Transverse colon (tissue), 4 donors: ENCODE measurements at regions not wholly inside any gene's neighbourhood (a gene's known extent, or its start where the extent isn't known, plus 50 kb on each side); places are given as distances from the start of the nearest gene placed in this dataset.
"Not testable (repeated sequence)": the region's sequence is repeated elsewhere in the genome, so short reads cannot be mapped to it uniquely, and the experiment has no call there.

Experiments
- DNase-seq: peaks from one replicate; pipeline ENCODE4 v3.0.0-alpha.2; 2019
- H3K27ac ChIP-seq, 4 donors: fragments of 200-600 bp; sonication (generic); 2 replicates each; pipeline ENCODE4 v1.5.1; 2016 to 2018; ENCODE audit warnings: inconsistent platforms in 4 of 4
- H3K27me3 ChIP-seq: fragments of 200-600 bp; sonication (generic); 2 replicates; pipeline ENCODE4 v1.5.1; 2017; ENCODE audit warnings: inconsistent platforms
- H3K36me3 ChIP-seq, 4 donors: fragments of 200-600 bp; sonication (generic); 2 replicates each; pipeline ENCODE4 v1.5.1; 2017 to 2019; ENCODE audit warnings: inconsistent platforms in 4 of 4
- H3K4me1 ChIP-seq, 4 donors: fragments of 200-600 bp; sonication (generic); 2 replicates each; pipeline ENCODE4 v1.5.1; 2017 to 2020; ENCODE audit warnings: inconsistent platforms in 4 of 4
- H3K4me3 ChIP-seq, 4 donors: fragments of 200-600 bp; sonication (generic); 1 replicate in 1 of 4; 2 replicates in 3 of 4; pipeline versions ENCODE4 v1.5.1 to v1.6.1; 2017 to 2019; ENCODE audit warnings: inconsistent platforms in 4 of 4
- H3K9me3 ChIP-seq, 2 donors: fragments of 200-600 bp; sonication (generic); 2 replicates each; pipeline ENCODE4 v1.5.1; 2017 to 2019; ENCODE audit warnings: inconsistent platforms in 2 of 2
- EP300 ChIP-seq: sonication (generic); formaldehyde crosslinking; IDR thresholded peaks from one replicate; pipeline ENCODE4 v1.6.1; 2017; ENCODE audit warnings: antibody characterized with exemption, low read depth
- POLR2A ChIP-seq: fragments of 450-650 bp; IDR thresholded peaks from one replicate; pipeline ENCODE4 v1.6.1; 2016; ENCODE audit warnings: antibody characterized with exemption, mild to moderate bottlenecking, moderate library complexity
- POLR2AphosphoS5 ChIP-seq, 3 donors: sonication (generic); formaldehyde crosslinking; IDR thresholded peaks; one replicate each; pipeline ENCODE4 v1.6.1; 2016; ENCODE audit warnings: antibody characterized with exemption in 3 of 3
- WGBS, 2 donors: methylation state at CpG; one replicate each; pipeline ENCODE4 v1.1.5; 2018; ENCODE audit warnings: low coverage in 1 of 2; 5-methylcytosine and 5-hydroxymethylcytosine counted together
- in situ Hi-C, 4 donors: fragments of 200-750 bp; cut with MboI; loops; one replicate each; pipeline versions ENCODE4 v1.15.0 to v1.15.1; 2017; ENCODE audit warnings: low sequenced_read_pairs in 3 of 4, low pct_ligation_motif_present in 1 of 4, low pct_unique_long_range_greater_than_20kb in 1 of 4
- intact Hi-C: fragments of 100-400 bp; cut with DNase I; formaldehyde crosslinking; loops from one replicate; pipeline ENCODE4 v1.15.1; 2023; ENCODE audit warnings: low total_unique reads
- TF ChIP-seq, protein P1 (sequence below), 5 experiments: fragments of 200-600 bp in 3 of 5; fragments of 450-650 bp in 2 of 5; sonication (generic) in 3 of 5; IDR thresholded peaks; 1 replicate in 2 of 5; 2 replicates in 3 of 5; pipeline ENCODE4 v1.5.1; 2016 to 2017; ENCODE audit warnings: antibody characterized with exemption in 5 of 5, inconsistent platforms in 3 of 5, mild to moderate bottlenecking in 2 of 5, moderate library complexity in 1 of 5

DNA sequence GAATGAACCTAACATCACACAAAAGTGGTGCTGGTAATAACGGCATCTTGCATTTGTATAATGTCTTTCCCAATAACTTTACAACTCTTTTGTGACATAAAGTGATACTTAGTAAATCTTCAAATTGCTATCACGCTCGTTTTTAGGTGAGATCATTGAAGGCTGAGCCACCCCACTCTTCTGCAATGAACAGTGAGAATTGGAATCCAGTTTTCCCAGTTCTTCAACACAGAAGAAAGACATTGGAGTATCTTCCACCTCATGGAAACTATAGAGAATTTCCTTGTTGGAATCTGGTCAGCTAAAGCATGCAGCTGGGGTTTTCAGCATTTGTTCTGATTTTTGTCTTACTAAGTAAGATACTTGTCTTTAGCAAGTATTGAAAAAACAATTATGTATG is 59.9 kb upstream of the NRIP1 start:
- intact Hi-C loops, result no loop called here
- in situ Hi-C loops, result no loop called here

DNA sequence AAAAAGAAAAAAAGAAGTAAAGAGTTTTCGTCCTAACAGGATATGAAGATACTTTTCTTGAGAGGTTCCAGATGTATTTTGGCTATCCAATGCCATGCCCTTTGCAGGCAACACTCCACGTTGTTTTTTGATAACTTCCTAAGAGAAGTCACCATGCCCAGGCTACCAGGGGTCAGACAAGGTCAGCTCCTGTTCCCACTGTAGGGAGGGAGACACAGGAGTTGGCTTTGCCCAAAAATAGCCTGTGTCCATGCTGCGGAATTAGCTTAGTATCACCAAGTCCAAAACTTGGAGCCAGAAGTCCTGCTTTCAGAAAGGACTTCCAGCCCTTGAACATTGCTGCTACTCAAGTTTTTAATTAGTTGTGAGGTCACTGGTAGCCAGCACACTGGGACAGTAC is 62.1 kb upstream of the NRIP1 start:
- WGBS, 2 donors, result 64 to 70% methylated on average over 2 to 3 of the region's 3 CpGs
- no peaks in the 10 kb centered on the region for H3K9me3 ChIP-seq
- peaks cover 0 to 13% (median 0%) of the 10 kb centered on the region in 4 donors for H3K4me1 ChIP-seq
- H3K4me3 ChIP-seq, result no peak overlapping the region
- H3K27ac ChIP-seq, result no peak overlapping the region
- DNase-seq, result no peak
- H3K36me3 ChIP-seq, result no peaks in the 10 kb centered on the region
- in situ Hi-C loops (no loop called here), intact Hi-C loops (no loop called here)
- TF ChIP-seq, protein P1, sequence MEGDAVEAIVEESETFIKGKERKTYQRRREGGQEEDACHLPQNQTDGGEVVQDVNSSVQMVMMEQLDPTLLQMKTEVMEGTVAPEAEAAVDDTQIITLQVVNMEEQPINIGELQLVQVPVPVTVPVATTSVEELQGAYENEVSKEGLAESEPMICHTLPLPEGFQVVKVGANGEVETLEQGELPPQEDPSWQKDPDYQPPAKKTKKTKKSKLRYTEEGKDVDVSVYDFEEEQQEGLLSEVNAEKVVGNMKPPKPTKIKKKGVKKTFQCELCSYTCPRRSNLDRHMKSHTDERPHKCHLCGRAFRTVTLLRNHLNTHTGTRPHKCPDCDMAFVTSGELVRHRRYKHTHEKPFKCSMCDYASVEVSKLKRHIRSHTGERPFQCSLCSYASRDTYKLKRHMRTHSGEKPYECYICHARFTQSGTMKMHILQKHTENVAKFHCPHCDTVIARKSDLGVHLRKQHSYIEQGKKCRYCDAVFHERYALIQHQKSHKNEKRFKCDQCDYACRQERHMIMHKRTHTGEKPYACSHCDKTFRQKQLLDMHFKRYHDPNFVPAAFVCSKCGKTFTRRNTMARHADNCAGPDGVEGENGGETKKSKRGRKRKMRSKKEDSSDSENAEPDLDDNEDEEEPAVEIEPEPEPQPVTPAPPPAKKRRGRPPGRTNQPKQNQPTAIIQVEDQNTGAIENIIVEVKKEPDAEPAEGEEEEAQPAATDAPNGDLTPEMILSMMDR (IDR thresholded peaks at IDR 0.05), result no peak
- TF ChIP-seq POLR2A, result no peak
- TF ChIP-seq POLR2AphosphoS5 (IDR thresholded peaks at IDR 0.05), result no peak
- no peak for TF ChIP-seq EP300
- H3K27me3 ChIP-seq, result no peaks in the 10 kb centered on the region

More for the DNA sequence above, 59.9 kb upstream of the NRIP1 start:
- WGBS, 2 donors, result 60 to 77% methylated on average over 3 of the region's 3 CpGs
- Histone ChIP-seq H3K9me3 (no peaks in the 10 kb centered on the region), H3K27ac (no peak overlapping the region), H3K27me3 (no peaks in the 10 kb centered on the region), H3K36me3 (no peaks in the 10 kb centered on the region), H3K4me3 (no peak overlapping the region), H3K4me1 (peaks cover 0 to 20% (median 2%) of the 10 kb centered on the region in 4 donors)
- DNase-seq, result no peak
- TF ChIP-seq POLR2AphosphoS5 (IDR thresholded peaks at IDR 0.05) (no peak), POLR2A (no peak), EP300 (no peak)
- TF ChIP-seq, protein P1 (IDR thresholded peaks at IDR 0.05), result no peak

DNA sequence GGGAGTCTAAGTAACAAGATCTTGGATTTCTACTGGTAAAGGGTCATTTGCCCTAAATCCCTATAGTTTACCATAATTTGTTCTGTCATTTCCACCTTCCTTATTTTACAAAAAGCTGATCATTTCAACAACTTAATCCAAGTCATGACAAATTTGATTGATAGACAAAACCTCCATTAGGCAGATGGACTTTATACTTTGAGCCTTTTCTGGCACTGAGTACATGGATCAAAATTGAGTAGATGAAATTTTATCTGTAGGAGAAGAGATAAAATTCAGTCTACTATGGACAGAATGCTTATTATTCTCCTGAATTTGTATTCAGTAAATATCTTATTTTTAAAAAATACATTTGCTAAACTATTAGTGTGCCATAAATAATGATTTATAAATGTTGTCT is 62.6 kb upstream of the NRIP1 start:
- peaks cover 0 to 8% (median 0%) of the 10 kb centered on the region in 4 donors for H3K4me1 ChIP-seq
- H3K27ac ChIP-seq, result no peak overlapping the region
- TF ChIP-seq POLR2A, result no peak
- TF ChIP-seq, protein P1 (IDR thresholded peaks at IDR 0.05), result no peak
- TF ChIP-seq POLR2AphosphoS5 (IDR thresholded peaks at IDR 0.05), result no peak
- no peak for TF ChIP-seq EP300
- H3K27me3 ChIP-seq, result no peaks in the 10 kb centered on the region
- intact Hi-C loops (no loop called here), in situ Hi-C loops (no loop called here)
- DNase-seq, result no peak
- H3K4me3 ChIP-seq, result no peak overlapping the region
- no peaks in the 10 kb centered on the region for H3K9me3 ChIP-seq
- H3K36me3 ChIP-seq, result no peaks in the 10 kb centered on the region

DNA sequence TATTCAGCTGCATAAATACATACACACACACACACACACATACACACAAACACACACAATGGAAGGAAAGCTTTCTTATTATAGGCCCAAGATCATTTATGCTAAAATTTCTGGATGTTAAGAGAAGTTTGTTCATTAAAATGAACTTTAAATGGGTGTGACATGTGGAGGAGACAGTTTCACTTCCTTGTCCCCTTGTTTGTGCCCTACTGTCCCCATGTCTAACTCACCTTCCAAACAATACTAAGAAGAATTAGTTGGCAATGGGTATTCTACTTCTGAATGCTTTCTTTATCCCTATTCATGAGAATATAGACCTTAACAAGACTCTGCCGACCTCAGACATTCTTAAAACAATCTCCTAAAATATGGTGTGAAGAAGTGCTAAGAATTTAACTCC is 63.5 kb upstream of the NRIP1 start:
- Histone ChIP-seq H3K4me1 (peaks cover 0 to 6% (median 0%) of the 10 kb centered on the region in 4 donors), H3K36me3 (no peaks in the 10 kb centered on the region), H3K9me3 (no peaks in the 10 kb centered on the region), H3K4me3 (no peak overlapping the region), H3K27ac (no peak overlapping the region), H3K27me3 (no peaks in the 10 kb centered on the region)
- in situ Hi-C loops (no loop called here), intact Hi-C loops (no loop called here)
- no peak for DNase-seq
- WGBS, 2 donors, result 52 to 60% methylated on average over 1 of the region's 1 CpG
- TF ChIP-seq POLR2A, result no peak

DNA sequence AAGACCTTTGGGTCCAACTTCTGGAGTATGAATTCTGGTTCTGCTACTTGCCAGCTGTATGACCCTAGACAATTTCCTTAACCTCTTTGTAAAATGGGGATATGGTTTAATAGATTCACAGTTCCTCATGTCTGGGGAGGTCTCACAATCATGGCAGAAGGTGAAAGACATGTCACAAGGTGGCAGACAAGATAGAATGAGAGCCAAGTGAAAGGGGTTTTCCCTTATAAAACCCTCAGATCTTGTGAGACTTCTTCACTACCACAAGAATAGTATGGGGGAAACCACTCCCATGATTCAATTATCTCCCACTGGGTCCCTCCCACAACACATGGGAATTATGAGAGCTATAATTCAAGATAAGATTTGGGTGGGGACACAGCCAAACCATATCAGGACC is 63.9 kb upstream of the NRIP1 start:
- H3K4me3 ChIP-seq, H3K4me1 ChIP-seq, H3K36me3 ChIP-seq, intact Hi-C loops, H3K27ac ChIP-seq, H3K27me3 ChIP-seq, in situ Hi-C loops, DNase-seq, H3K9me3 ChIP-seq: not testable (repeated sequence)
